ENCODE measurements at regions not wholly inside any gene's neighbourhood (a gene's known extent, or its start where the extent isn't known, plus 50 kb on each side); places are given as distances from the start of the nearest gene placed in this dataset.

DNA sequence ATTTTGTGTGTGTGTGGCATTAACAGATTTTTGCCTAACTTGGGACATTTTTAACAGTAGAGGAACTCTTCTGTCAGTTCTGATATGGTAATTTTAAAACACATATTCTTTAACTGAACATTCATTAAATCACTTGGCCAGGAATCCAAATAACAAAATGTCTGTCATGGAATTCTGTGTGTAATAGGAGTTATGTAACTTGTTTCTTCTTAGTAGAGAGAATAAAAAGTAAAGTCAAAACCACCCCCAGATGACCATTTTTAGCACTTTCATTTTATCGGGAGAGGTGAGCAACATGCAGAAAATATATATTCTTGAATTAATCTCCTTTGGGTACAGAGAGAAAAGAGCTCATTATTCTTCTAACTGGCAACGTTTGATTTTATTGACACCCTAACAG is 1740.3 kb downstream of the STIM2 start:
- H3K4me3 Mint-ChIP-seq = no peak overlapping the region
- no peak overlapping the region for H3K4me3 ChIP-seq (ENCODE audit: low read length)
- H3K9me3 ChIP-seq (ENCODE audit: low read length) = no peaks in the 10 kb centered on the region
- no peaks in the 10 kb centered on the region for H3K27me3 ChIP-seq (ENCODE audit: insufficient read depth, low read length, poor library complexity, severe bottlenecking)
- H3K9me3 Mint-ChIP-seq = peaks cover 0 to 31% (median 3%) of the 10 kb centered on the region in 5 donors
- no peak for DNase-seq
- ChIA-PET CTCF (no interaction called here), POLR2A (no interaction called here)
- H3K4me1 ChIP-seq (ENCODE audit: insufficient read depth, low read length) = no peaks in the 10 kb centered on the region
- H3K27me3 Mint-ChIP-seq = no peaks in the 10 kb centered on the region
- H3K36me3 ChIP-seq (ENCODE audit: insufficient read depth, low read length) = no peaks in the 10 kb centered on the region
- H3K4me1 Mint-ChIP-seq = no peaks in the 10 kb centered on the region
- H3K36me3 Mint-ChIP-seq = no peaks in the 10 kb centered on the region
- H3K27ac ChIP-seq (ENCODE audit: low read depth, low read length) = no peak overlapping the region
- H3K27ac Mint-ChIP-seq = no peak overlapping the region

DNA sequence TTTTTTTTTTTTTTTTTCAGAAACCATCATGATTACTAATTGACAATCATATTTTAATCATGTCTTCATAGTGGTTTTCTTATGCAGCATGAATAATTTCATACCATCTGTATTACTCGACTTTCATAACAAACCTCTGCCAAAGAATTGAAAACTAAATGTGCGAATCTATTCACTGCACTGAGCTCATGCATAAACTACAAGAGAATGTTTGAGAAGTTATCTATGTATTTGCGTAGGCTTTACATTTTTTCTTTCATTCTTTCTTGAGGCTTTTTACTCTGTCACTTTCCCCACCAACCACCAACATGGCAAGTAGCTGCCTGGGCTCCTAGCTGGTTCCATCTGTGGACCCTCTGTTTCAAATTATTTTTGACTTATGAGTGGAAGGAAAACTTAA is 1761.0 kb downstream of the STIM2 start:
- ChIA-PET POLR2A (no interaction called here), CTCF (no interaction called here)
- H3K9me3 Mint-ChIP-seq = peaks cover 5 to 40% (median 10%) of the 10 kb centered on the region in 5 donors
- no peaks in the 10 kb centered on the region for H3K4me1 ChIP-seq (ENCODE audit: insufficient read depth, low read length)
- no peaks in the 10 kb centered on the region for H3K36me3 ChIP-seq (ENCODE audit: insufficient read depth, low read length)
- no peak overlapping the region for H3K4me3 ChIP-seq (ENCODE audit: low read length)
- H3K4me3 Mint-ChIP-seq = no peak overlapping the region
- no peaks in the 10 kb centered on the region for H3K9me3 ChIP-seq (ENCODE audit: low read length)
- no peak for DNase-seq
- H3K27me3 Mint-ChIP-seq = no peaks in the 10 kb centered on the region
- no peaks in the 10 kb centered on the region for H3K4me1 Mint-ChIP-seq
- no peak overlapping the region for H3K27ac ChIP-seq (ENCODE audit: low read depth, low read length)
- no peaks in the 10 kb centered on the region for H3K36me3 Mint-ChIP-seq
- no peak overlapping the region for H3K27ac Mint-ChIP-seq
- no peaks in the 10 kb centered on the region for H3K27me3 ChIP-seq (ENCODE audit: insufficient read depth, low read length, poor library complexity, severe bottlenecking)

DNA sequence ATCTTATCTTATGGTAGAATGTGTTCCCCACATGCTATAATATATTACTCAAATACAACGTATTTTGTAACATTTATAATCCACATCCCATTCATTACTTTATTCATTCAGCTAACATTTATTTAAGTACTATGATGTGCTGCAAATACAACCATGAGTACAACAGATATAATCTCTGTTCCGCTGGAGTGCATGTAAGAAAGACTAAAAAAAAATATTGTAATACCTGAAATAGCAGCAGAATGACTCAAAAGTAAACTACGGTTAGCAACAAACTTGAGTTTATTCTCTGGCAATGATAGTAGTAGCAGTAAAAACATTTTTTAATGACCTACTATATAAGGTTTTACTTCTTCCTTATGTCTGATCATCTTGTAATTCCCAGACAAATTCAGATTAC is 1776.3 kb downstream of the STIM2 start:
- Mint-ChIP-seq H3K4me1 (no peaks in the 10 kb centered on the region), H3K27me3 (no peaks in the 10 kb centered on the region), H3K9me3 (peaks cover 0 to 25% (median 2%) of the 10 kb centered on the region in 5 donors), H3K36me3 (no peaks in the 10 kb centered on the region), H3K4me3 (no peak overlapping the region), H3K27ac (peak overlapping the region in 1 of 8 donors; percentile 10)
- CTCF ChIA-PET = no interaction called here
- H3K9me3 ChIP-seq (ENCODE audit: low read length) = no peaks in the 10 kb centered on the region
- H3K4me1 ChIP-seq (ENCODE audit: insufficient read depth, low read length) = no peaks in the 10 kb centered on the region
- no peak overlapping the region for H3K27ac ChIP-seq (ENCODE audit: low read depth, low read length)
- no peaks in the 10 kb centered on the region for H3K27me3 ChIP-seq (ENCODE audit: insufficient read depth, low read length, poor library complexity, severe bottlenecking)
- H3K4me3 ChIP-seq (ENCODE audit: low read length) = no peak overlapping the region
- no peak for DNase-seq
- H3K36me3 ChIP-seq (ENCODE audit: insufficient read depth, low read length) = no peaks in the 10 kb centered on the region
- POLR2A ChIA-PET = no interaction called here

DNA sequence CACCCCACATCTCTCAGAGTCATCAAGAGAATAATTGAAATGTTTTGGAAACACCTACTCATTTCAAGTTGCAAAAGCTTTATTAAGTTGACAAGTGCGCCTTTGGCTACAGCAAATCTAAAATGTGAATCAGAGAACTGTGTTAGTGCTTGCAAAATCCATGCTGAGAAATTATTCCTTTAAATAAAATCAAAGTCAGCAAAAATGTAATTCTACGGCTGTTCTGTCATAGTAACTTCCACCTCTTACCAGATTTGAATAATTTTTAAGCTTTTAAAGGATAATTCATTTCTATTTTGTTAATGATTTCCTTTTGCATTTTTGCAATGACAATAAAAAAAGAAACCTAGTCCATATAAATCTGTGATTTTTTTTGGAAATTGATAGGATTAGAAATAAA is 1779.1 kb downstream of the STIM2 start:
- H3K9me3 ChIP-seq (ENCODE audit: low read length) = no peaks in the 10 kb centered on the region
- DNase-seq = no peak
- H3K36me3 Mint-ChIP-seq = no peaks in the 10 kb centered on the region
- ChIA-PET CTCF (no interaction called here), POLR2A (no interaction called here)
- no peak overlapping the region for H3K27ac Mint-ChIP-seq
- no peak overlapping the region for H3K4me3 ChIP-seq (ENCODE audit: low read length)
- H3K4me3 Mint-ChIP-seq = no peak overlapping the region
- H3K9me3 Mint-ChIP-seq = peaks cover 0 to 15% (median 0%) of the 10 kb centered on the region in 5 donors
- no peaks in the 10 kb centered on the region for H3K27me3 Mint-ChIP-seq
- H3K36me3 ChIP-seq (ENCODE audit: insufficient read depth, low read length) = no peaks in the 10 kb centered on the region
- no peak overlapping the region for H3K27ac ChIP-seq (ENCODE audit: low read depth, low read length)
- no peaks in the 10 kb centered on the region for H3K27me3 ChIP-seq (ENCODE audit: insufficient read depth, low read length, poor library complexity, severe bottlenecking)
- no peaks in the 10 kb centered on the region for H3K4me1 Mint-ChIP-seq
- no peaks in the 10 kb centered on the region for H3K4me1 ChIP-seq (ENCODE audit: insufficient read depth, low read length)

DNA sequence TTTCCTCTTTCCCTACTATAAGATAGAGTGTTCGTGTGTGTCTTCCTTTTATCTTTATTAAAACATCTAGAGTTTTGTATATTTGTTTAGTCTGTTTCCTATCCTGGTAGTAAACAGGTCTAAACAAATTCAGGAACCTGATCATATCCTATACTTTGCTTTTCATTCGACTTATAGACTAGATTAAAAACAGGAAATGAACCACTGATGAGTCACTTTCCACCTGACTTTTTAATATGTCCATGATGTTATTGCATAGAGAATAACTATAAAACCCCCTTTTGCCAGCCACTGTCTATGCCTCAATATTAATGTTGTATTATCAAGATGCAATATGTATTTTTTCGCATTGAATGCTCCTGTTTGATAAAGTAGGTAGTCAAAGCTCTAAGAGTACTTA is 1794.0 kb downstream of the STIM2 start:
- DNase-seq = no peak
- POLR2A ChIA-PET = no interaction called here

DNA sequence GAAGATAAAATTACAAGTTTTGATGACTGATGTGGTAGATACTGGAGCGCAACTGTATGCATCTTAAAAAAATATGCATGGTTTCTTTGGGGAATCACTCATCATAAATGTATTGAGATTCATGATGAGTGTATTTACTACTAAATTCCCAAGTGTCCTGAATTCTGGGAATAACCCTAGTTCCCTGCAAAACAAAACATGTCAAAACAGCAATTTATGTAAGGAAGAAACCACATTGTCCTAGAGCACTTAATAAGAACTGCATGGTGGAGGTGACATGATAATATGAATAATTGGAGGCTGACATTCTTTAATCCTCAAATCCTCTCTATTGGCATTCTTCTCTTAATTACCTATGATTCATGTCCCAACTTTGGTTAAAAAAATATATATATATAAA is 1804.7 kb downstream of the STIM2 start:
- peaks cover 3 to 45% (median 7%) of the 10 kb centered on the region in 5 donors for H3K9me3 Mint-ChIP-seq
- no peak overlapping the region for H3K27ac ChIP-seq (ENCODE audit: low read depth, low read length)
- no peak overlapping the region for H3K4me3 Mint-ChIP-seq
- H3K27ac Mint-ChIP-seq = no peak overlapping the region
- H3K4me3 ChIP-seq (ENCODE audit: low read length) = no peak overlapping the region
- no peaks in the 10 kb centered on the region for H3K4me1 ChIP-seq (ENCODE audit: insufficient read depth, low read length)
- no peaks in the 10 kb centered on the region for H3K27me3 Mint-ChIP-seq
- H3K27me3 ChIP-seq (ENCODE audit: insufficient read depth, low read length, poor library complexity, severe bottlenecking) = no peaks in the 10 kb centered on the region
- no peaks in the 10 kb centered on the region for H3K9me3 ChIP-seq (ENCODE audit: low read length)
- no peaks in the 10 kb centered on the region for H3K4me1 Mint-ChIP-seq
- H3K36me3 ChIP-seq (ENCODE audit: insufficient read depth, low read length) = no peaks in the 10 kb centered on the region
- ChIA-PET POLR2A (no interaction called here), CTCF (no interaction called here)
- no peak for DNase-seq
- H3K36me3 Mint-ChIP-seq = no peaks in the 10 kb centered on the region

More for the DNA sequence above, 1794.0 kb downstream of the STIM2 start:
- CTCF ChIA-PET = no interaction called here
- peaks cover 6 to 20% (median 10%) of the 10 kb centered on the region in 5 donors for H3K9me3 Mint-ChIP-seq
- no peak overlapping the region for H3K27ac Mint-ChIP-seq
- H3K4me3 Mint-ChIP-seq = no peak overlapping the region
- H3K27me3 Mint-ChIP-seq = no peaks in the 10 kb centered on the region
- Histone ChIP-seq H3K4me1 (ENCODE audit: insufficient read depth, low read length) (no peaks in the 10 kb centered on the region), H3K27me3 (ENCODE audit: insufficient read depth, low read length, poor library complexity, severe bottlenecking) (no peaks in the 10 kb centered on the region), H3K9me3 (ENCODE audit: low read length) (no peaks in the 10 kb centered on the region), H3K27ac (ENCODE audit: low read depth, low read length) (no peak overlapping the region), H3K4me3 (ENCODE audit: low read length) (no peak overlapping the region), H3K36me3 (ENCODE audit: insufficient read depth, low read length) (no peaks in the 10 kb centered on the region)
- no peaks in the 10 kb centered on the region for H3K4me1 Mint-ChIP-seq
- no peaks in the 10 kb centered on the region for H3K36me3 Mint-ChIP-seq

DNA sequence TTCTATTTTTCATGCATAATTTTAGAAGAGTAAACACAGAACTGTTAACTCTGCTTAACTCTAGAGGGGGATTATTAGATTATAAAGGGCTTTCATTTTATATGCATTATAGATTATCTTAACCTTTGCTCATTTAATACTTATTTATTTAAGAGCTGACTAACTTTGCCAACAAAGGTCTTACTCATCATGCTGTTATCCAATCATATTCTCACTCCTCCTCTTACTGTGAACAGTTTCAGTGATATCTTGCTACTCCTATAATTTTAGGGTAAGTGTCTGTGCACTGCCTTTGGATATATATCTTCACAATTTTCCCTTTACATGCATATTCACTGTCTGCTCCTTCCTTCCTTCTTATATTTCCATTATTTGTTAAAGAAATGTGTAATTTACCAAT is 1814.9 kb downstream of the STIM2 start:
- H3K27ac ChIP-seq (ENCODE audit: low read depth, low read length) = no peak overlapping the region
- Mint-ChIP-seq H3K27ac (no peak overlapping the region), H3K4me1 (no peaks in the 10 kb centered on the region), H3K4me3 (no peak overlapping the region), H3K9me3 (peaks cover 2 to 28% (median 14%) of the 10 kb centered on the region in 5 donors), H3K27me3 (no peaks in the 10 kb centered on the region), H3K36me3 (no peaks in the 10 kb centered on the region)
- ChIA-PET CTCF (no interaction called here), POLR2A (no interaction called here)
- no peaks in the 10 kb centered on the region for H3K4me1 ChIP-seq (ENCODE audit: insufficient read depth, low read length)
- no peak for DNase-seq
- H3K9me3 ChIP-seq (ENCODE audit: low read length) = no peaks in the 10 kb centered on the region
- H3K4me3 ChIP-seq (ENCODE audit: low read length) = no peak overlapping the region
- no peaks in the 10 kb centered on the region for H3K27me3 ChIP-seq (ENCODE audit: insufficient read depth, low read length, poor library complexity, severe bottlenecking)
- no peaks in the 10 kb centered on the region for H3K36me3 ChIP-seq (ENCODE audit: insufficient read depth, low read length)

DNA sequence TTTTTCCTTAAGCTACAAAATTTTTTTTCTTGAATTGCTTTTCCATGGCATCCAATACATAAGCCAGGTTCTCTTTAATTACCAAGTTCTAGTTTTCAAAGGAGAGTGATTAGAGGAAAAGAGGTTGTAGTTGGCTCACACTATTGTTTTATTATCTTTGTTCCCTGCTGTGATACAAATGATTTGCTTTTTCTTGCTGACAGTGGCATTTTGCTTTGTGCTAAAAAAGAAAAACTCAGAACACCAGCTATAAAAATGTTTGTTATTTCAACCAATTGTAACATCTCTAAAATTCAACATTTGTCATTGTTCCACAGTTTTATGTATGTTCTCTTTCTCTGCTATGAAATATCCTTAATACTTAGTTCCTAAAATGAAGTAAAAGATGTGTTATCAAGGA is 1817.2 kb downstream of the STIM2 start:
- H3K27me3 Mint-ChIP-seq = no peaks in the 10 kb centered on the region
- POLR2A ChIA-PET = no interaction called here
- DNase-seq = no peak

DNA sequence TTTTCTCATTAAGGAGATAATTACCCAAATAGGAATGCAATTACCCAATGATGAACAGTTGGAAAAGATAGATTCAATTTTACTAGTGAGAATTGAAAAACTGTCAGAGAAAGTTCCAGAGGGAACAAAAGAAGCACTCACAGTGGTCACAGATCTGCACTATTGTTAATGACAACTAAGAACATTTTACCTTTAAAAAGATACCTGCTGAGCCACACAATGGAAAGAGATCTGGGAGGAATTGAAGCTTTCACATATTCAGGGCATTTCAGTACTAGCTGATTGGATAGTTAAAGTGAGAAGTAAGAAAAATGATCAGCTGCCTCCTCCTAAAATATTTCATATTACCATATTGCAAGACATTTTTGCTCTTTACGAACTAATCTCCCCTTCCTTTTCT is 1822.2 kb downstream of the STIM2 start:
- Histone ChIP-seq H3K4me3 (ENCODE audit: low read length) (no peak overlapping the region), H3K36me3 (ENCODE audit: insufficient read depth, low read length) (no peaks in the 10 kb centered on the region), H3K9me3 (ENCODE audit: low read length) (no peaks in the 10 kb centered on the region), H3K27ac (ENCODE audit: low read depth, low read length) (no peak overlapping the region), H3K4me1 (ENCODE audit: insufficient read depth, low read length) (no peaks in the 10 kb centered on the region), H3K27me3 (ENCODE audit: insufficient read depth, low read length, poor library complexity, severe bottlenecking) (no peaks in the 10 kb centered on the region)
- POLR2A ChIA-PET = no interaction called here
- Mint-ChIP-seq H3K4me1 (no peaks in the 10 kb centered on the region), H3K36me3 (no peaks in the 10 kb centered on the region), H3K27ac (no peak overlapping the region), H3K27me3 (no peaks in the 10 kb centered on the region), H3K4me3 (no peak overlapping the region), H3K9me3 (peaks cover 3 to 23% (median 6%) of the 10 kb centered on the region in 5 donors)
- CTCF ChIA-PET = no interaction called here
- no peak for DNase-seq

More for the DNA sequence above, 1817.2 kb downstream of the STIM2 start:
- H3K4me3 ChIP-seq (ENCODE audit: low read length) = no peak overlapping the region
- CTCF ChIA-PET = no interaction called here
- no peaks in the 10 kb centered on the region for H3K4me1 Mint-ChIP-seq
- peaks cover 0 to 11% (median 9%) of the 10 kb centered on the region in 5 donors for H3K9me3 Mint-ChIP-seq
- H3K9me3 ChIP-seq (ENCODE audit: low read length) = no peaks in the 10 kb centered on the region
- no peak overlapping the region for H3K27ac Mint-ChIP-seq
- no peak overlapping the region for H3K4me3 Mint-ChIP-seq
- no peaks in the 10 kb centered on the region for H3K4me1 ChIP-seq (ENCODE audit: insufficient read depth, low read length)
- H3K36me3 Mint-ChIP-seq = no peaks in the 10 kb centered on the region
- no peaks in the 10 kb centered on the region for H3K27me3 ChIP-seq (ENCODE audit: insufficient read depth, low read length, poor library complexity, severe bottlenecking)
- H3K36me3 ChIP-seq (ENCODE audit: insufficient read depth, low read length) = no peaks in the 10 kb centered on the region
- no peak overlapping the region for H3K27ac ChIP-seq (ENCODE audit: low read depth, low read length)
